ENCODE measurements at regions not wholly inside any gene's neighbourhood (a gene's known extent, or its start where the extent isn't known, plus 50 kb on each side); places are given as distances from the start of the nearest gene placed in this dataset.
"Not testable (repeated sequence)": the region's sequence is repeated elsewhere in the genome, so short reads cannot be mapped to it uniquely, and the experiment has no call there.

- no peak for DNase-seq
Observed at GRCh38 chr13:53101883-53102282, 73.3 kb downstream of the OLFM4 start.

DNA sequence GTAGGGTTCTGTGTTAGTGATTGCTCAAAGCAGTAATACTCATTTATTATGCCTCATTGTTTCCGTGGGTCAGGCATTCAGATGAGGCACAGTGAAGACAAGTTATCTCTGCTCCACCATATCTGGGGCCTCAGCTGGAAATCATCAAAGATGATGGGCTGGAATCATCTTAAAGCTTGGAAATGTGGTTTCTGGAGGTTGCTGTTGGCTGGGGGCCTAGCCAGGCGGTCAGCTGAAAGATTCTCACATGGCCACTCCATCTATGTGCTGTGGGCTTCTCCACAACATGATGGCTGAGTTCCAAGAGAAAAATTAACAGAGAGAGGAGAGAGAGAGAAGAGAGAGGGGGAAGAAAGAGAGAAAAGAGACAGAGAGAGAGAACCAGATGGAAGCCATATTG, 75.5 kb downstream of the OLFM4 start:
- DNase-seq, result no peak

DNA sequence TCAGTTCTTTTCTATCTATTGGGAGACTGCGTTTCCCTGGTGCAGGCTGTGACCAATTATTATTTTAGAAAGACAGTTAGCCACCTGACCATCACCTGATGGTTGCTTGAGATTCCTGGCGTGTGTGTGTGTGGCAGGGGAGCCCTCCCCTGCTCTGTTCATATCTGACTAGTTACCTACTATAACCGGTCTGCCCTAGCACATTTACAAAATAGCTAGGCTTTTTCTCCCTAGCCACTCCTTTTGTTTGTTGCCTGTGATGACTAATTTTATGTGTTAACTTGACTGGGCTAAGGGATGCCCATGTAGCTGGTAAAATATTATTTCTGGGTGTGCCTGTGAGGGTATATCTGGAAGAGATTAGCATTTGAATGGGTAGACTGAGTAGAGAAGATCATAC, 76.9 kb downstream of the OLFM4 start:
- DNase-seq, result no peak

GRCh38 chr13:53105890-53106289, 77.3 kb downstream of the OLFM4 start:
- DNase-seq, result no peak

DNA sequence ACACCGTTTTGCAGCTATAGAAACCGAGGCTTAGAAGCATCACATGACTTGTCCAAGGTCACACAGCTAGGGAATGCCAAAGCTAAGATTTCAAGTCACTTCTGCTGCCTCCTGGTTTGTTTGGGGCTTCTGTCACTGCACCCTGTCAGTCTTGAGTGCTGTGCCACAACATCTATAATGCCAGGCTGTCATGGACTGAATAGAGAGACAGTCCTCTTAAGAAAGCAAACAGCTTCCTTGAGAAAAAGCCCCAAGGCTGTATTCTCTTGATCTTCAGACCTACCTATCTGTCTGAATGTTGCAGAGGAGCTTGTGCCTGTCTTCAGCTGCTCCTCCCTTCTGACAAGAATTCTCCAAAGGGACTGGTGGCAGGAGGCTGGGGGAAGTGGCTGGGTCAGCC, 81.6 kb downstream of the OLFM4 start:
- no peak for DNase-seq

DNA sequence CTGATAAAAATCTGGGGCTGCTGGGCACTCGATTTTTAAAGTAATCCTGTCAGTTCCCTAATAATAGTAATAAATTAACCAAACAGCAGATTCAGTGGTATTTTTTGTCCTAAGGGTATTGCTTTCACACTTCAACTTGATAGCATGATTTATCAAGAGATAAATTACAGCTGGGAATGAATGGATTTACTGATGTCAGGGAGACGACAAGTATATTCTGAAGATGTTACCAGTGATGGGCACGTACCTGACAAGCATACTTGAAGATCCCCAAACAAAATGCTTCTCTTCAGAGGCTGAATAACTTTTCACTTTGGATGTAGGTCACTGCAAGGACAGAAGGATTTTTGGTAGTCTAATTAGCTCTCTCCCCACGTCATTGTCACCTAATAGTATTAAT, 82.0 kb downstream of the OLFM4 start:
- no peak for DNase-seq

- DNase-seq, result no peak
Observed at GRCh38 chr13:53112522-53112921, 83.9 kb downstream of the OLFM4 start.

DNA sequence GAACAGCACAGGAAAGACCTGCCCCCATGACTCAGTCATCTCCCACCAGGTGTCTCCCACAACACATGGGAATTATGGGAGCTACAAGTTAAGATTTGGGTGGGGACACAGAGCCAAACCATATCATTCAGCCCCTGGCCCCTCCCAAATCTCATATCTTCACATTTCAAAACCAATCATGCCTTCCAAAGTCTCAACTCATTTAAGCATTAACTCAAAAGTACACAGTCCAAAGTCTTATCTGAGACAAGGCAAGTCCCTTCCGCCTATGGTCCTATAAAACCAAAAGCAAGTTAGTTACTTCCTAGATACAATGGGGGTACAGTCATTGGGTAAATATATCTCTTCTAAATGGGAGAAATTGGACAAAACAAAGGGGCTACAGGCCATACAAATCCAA, 88.4 kb downstream of the OLFM4 start:
- DNase-seq, result not testable (repeated sequence)

GRCh38 chr13:53121131-53121773, 92.6 kb downstream of the OLFM4 start:
- DNase-seq, result no peak

DNA sequence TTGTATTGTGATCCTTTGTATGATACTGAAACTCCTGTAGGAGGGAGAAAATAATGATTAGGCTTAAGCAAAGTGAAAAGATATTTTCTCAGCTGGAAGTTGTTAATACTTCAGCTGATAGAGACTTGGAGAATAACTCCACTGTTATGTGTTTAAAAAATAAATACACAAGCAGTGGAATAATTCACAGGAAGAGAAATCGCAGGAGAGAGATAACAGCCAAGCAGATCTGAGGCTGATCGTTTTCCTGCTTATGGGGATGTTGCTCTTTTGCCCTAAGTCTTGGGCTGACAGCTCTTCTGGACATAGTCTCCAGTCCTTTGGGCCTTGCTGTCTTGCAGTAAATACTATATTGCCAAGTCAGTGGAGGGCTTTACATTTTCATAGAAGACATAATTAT, 93.3 kb downstream of the OLFM4 start:
- no peak for DNase-seq

DNA sequence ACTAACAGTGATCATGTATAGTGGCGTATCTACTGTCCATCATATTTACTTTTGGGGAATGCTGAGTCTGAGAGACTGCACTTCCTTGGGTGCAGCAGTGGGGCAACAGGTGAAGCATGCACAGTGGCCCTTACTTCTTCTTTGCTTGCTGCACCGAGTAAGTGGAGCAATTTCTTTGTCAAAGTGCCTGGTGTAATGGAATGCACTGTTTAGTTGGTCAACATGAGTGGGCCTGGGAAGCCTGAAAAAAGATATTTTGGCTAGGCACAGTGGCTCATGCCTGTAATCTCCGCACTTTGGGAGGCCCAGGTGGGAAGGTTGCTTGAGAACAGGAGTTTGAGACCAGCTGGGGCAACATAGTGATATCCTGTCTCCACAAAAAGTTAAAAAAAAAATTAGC, 94.9 kb downstream of the OLFM4 start:
- DNase-seq, result no peak

GRCh38 chr13:53124623-53125022, 96.0 kb downstream of the OLFM4 start:
- DNase-seq, result no peak

DNA sequence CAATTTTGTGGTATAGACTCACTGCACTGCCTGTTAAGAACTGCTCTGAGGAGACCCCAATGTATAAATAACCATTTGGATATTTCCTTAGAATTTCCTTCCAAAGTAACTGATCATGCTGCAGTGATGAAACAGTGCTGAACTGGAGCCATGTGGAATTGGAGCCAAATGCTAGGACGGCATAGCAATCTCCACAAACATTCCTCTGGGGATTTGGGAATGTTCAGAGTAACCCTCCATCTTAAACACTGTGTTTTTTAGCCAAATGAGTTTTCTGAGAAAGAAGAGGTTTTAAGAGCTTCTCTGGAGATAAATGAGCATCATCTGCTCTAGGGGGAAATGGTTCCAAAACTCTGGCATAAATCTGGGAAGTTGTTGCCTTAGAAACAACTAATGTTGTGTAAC, 98.2 kb downstream of the OLFM4 start:
- no peak for DNase-seq

- DNase-seq, result no peak
Observed at GRCh38 chr13:53127373-53127772, 98.8 kb downstream of the OLFM4 start.

- no peak for DNase-seq
Observed at GRCh38 chr13:53129864-53130393, 101.3 kb downstream of the OLFM4 start.

DNA sequence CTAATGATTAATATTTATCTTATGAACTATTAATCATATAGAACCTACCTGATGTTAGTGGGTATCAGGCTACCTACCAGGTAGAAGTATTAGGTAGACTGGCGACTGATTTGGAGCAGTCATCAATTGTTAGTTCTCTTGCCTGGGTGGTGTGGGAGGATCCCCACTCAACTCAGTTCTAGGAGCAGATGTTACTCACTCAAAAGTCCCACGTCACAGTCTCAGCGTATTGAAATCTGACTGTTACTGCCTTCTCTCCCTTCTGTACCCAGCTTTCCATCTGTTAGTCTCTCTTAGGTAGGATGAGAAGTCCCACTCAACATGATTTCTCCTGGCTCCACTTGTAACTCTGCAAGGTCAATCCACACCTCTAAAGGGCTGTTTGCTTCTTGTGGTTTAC, 102.7 kb downstream of the OLFM4 start:
- DNase-seq, result no peak

DNA sequence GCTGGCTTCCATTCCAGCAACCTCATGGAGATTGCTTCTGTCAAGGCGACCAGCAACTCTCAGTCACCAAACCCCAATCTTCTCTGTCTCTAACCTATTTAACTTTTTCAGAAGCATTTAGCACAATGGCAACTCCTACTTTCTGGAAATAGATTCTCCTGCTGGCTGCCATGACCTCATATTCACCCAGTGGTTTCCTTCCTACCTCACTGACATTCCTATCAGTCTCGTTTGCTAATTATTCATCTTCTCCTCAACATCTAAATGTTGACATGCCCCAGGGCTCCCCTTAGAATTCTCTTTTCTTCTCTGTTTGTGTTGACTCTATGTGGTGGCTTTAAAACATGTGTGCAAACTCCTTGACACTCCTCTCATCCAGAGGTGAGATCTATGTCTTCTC, 106.7 kb downstream of the OLFM4 start:
- DNase-seq, result no peak

GRCh38 chr13:53136554-53137215, 108.1 kb downstream of the OLFM4 start:
- DNase-seq, result no peak

- DNase-seq, result no peak
Observed at GRCh38 chr13:53137779-53138178, 109.2 kb downstream of the OLFM4 start.

DNA sequence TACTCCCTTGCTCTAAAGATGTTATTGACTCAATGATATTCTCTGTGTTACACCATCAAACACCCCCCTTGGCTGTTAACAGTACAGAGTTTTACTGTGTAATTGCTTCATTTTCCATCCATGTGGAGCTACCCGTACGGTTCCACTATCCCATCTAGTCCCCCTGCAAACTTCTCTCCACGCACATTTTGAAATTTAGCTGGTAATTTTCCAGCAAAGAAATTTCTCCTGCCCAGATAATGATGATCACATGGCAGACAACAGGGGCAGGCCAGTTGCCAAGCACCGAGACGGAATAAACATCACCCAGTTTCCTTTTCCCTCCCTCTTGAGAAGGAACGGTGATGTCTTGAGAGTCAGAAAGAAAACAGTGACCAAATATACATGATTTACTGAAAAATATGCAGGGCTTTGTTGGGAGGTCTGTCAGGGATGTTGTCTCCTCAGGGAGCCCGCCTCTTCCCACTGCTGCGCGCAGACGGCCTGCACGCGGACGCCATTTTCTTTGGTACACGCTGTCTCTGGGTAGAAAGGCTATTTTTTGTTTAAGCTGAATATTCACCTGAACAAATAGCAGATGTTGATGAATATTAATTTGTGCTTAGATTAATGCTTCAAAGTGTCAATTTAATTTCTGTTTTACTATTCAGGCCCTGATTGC, 109.9 kb downstream of the OLFM4 start:
- no peak for DNase-seq

- DNase-seq, result no peak
Observed at GRCh38 chr13:53141336-53141735, 112.7 kb downstream of the OLFM4 start.

- no peak for DNase-seq
Observed at GRCh38 chr13:53142306-53142705, 113.7 kb downstream of the OLFM4 start.

GRCh38 chr13:53143757-53144339, 115.2 kb downstream of the OLFM4 start:
- DNase-seq, result no peak

GRCh38 chr13:53144826-53145225, 116.2 kb downstream of the OLFM4 start:
- no peak for DNase-seq
